OCI-LY3 (cell line): ENCODE measurements at regions not wholly inside any gene's neighbourhood (a gene's known extent, or its start where the extent isn't known, plus 50 kb on each side); places are given as distances from the start of the nearest gene placed in this dataset.

ENCODE experiments used
- H2AFZ ChIP-seq: fragments of 200-600, 300-600 bp; shearing (Covaris generic); 2 replicates; pipeline ENCODE4 v1.6.0; 2014; ENCODE audit warnings: antibody characterized with exemption, low read depth, low read length
- H3K27ac ChIP-seq: fragments of 200-600, 300-600 bp; sonication (generic); 2 replicates; pipeline ENCODE4 v1.5.1; 2014; ENCODE audit warnings: mild to moderate bottlenecking, low read length, moderate library complexity, mixed read lengths
- H3K27me3 ChIP-seq: fragments of 200-600, 300-600 bp; sonication (generic); 2 replicates; pipeline ENCODE4 v1.6.1; 2014; ENCODE audit warnings: low read depth, low read length, mixed read lengths
- H3K36me3 ChIP-seq: fragments of 200-600, 300-600 bp; sonication (generic); replicated peaks from 2 replicates; pipeline ENCODE3; 2014; ENCODE audit warnings: low read depth, low read length, mixed read lengths
- H3K4me1 ChIP-seq: fragments of 300-600, 200-600 bp; sonication (generic); 2 replicates; pipeline ENCODE4 v1.6.1; 2014; ENCODE audit warnings: low read length, mixed read lengths
- H3K4me2 ChIP-seq: fragments of 200-600, 300-600 bp; sonication (generic); 2 replicates; pipeline ENCODE4 v1.6.1; 2014; ENCODE audit warnings: low read length, mixed read lengths
- H3K4me3 ChIP-seq: fragments of 300-600, 200-600 bp; sonication (generic); 2 replicates; pipeline ENCODE4 v1.5.1; 2014; ENCODE audit warnings: antibody characterized with exemption, mild to moderate bottlenecking, low read length, moderate library complexity
- H3K79me2 ChIP-seq: fragments of 300-600, 200-600 bp; shearing (Covaris generic); 2 replicates; pipeline ENCODE4 v1.6.1; 2014; ENCODE audit warnings: mild to moderate bottlenecking, low read length, mixed read lengths
- H3K9ac ChIP-seq: fragments of 300-600, 200-600 bp; shearing (Covaris generic); 2 replicates; pipeline ENCODE4 v1.6.0; 2014; ENCODE audit warnings: mild to moderate bottlenecking, low read length, moderate library complexity
- H3K9me3 ChIP-seq: fragments of 200-600, 300-600 bp; shearing (Covaris generic); 2 replicates; pipeline ENCODE4 v1.6.1; 2014; ENCODE audit warnings: low read length, mixed read lengths; ENCODE audit not compliant: insufficient read depth
- H4K20me1 ChIP-seq: fragments of 200-600, 300-600 bp; sonication (generic); 2 replicates; pipeline ENCODE4 v1.6.1; 2016; ENCODE audit warnings: low read length, mixed read lengths; ENCODE audit not compliant: insufficient read depth
- EZH2phosphoT487 ChIP-seq: fragments of 200-600 bp; shearing (Covaris generic); IDR thresholded peaks from 2 replicates; pipeline ENCODE4 v1.6.1; 2018; ENCODE audit warnings: antibody characterized with exemption, mixed run types, low read depth
- TF ChIP-seq, protein P1 (sequence below): fragments of 200-600, 300-600 bp; sonication (generic); IDR thresholded peaks from 2 replicates; pipeline ENCODE4 v1.5.1; 2014; ENCODE audit warnings: antibody characterized with exemption, low read length, low read depth

DNA sequence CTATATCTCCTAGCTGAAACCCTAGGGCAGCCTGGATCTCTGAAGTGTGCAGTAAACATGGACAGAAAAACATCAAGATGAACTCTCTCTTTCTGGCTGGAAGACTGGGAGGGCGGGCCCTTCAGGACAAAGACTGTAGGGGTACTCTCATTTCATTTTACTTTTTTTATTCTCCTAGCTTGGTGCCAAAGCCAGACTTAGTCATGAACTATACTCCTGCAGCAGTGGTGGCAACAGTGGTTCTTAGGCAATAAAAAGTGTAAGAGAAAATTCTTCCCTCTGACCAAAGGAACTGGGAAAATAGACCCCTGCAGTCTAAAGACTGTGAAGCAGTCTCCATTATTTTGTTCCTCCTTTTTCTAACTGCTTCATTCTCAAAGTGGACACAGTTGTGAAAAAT lies 213.8 kb upstream of the JUN start:
- no peaks in the 10 kb centered on the region for H3K27me3 ChIP-seq
- H3K4me1 ChIP-seq = peaks cover 14% of the 10 kb centered on the region
- no peak overlapping the region for H3K4me3 ChIP-seq
- H3K4me2 ChIP-seq = no peak overlapping the region
- TF ChIP-seq, protein P1, sequence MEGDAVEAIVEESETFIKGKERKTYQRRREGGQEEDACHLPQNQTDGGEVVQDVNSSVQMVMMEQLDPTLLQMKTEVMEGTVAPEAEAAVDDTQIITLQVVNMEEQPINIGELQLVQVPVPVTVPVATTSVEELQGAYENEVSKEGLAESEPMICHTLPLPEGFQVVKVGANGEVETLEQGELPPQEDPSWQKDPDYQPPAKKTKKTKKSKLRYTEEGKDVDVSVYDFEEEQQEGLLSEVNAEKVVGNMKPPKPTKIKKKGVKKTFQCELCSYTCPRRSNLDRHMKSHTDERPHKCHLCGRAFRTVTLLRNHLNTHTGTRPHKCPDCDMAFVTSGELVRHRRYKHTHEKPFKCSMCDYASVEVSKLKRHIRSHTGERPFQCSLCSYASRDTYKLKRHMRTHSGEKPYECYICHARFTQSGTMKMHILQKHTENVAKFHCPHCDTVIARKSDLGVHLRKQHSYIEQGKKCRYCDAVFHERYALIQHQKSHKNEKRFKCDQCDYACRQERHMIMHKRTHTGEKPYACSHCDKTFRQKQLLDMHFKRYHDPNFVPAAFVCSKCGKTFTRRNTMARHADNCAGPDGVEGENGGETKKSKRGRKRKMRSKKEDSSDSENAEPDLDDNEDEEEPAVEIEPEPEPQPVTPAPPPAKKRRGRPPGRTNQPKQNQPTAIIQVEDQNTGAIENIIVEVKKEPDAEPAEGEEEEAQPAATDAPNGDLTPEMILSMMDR = no peak
- no peak for TF ChIP-seq EZH2phosphoT487
- H3K27ac ChIP-seq = no peak overlapping the region
- no peak overlapping the region for H3K9ac ChIP-seq
- H4K20me1 ChIP-seq = no peaks in the 10 kb centered on the region
- H3K9me3 ChIP-seq = no peaks in the 10 kb centered on the region
- H3K79me2 ChIP-seq = no peaks in the 10 kb centered on the region
- H3K36me3 ChIP-seq = no peaks in the 10 kb centered on the region
- no peak overlapping the region for H2AFZ ChIP-seq

DNA sequence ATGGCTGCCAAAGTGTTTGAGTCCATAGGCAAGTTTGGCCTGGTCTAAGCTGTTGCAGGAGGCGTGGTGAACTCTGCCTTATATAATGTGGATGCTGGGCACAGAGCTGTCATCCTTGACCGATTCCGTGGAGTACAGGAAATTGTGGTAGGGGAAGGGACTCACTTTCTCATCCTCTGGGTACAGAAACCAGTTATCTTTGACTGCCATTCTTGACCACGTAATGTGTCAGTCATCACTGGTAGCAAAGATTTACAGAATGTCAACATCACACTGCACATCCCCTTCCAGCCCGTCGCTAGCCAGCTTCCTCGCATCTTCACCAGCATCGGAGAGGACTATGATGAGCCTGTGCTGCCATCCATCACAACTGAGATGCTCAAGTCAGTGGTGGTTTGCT lies 215.8 kb upstream of the JUN start:
- no peak overlapping the region for H3K9ac ChIP-seq
- no peaks in the 10 kb centered on the region for H3K36me3 ChIP-seq
- peaks cover 20% of the 10 kb centered on the region for H3K4me1 ChIP-seq
- H3K27me3 ChIP-seq = no peaks in the 10 kb centered on the region
- H3K9me3 ChIP-seq = no peaks in the 10 kb centered on the region
- no peaks in the 10 kb centered on the region for H3K79me2 ChIP-seq
- TF ChIP-seq EZH2phosphoT487 = no peak
- TF ChIP-seq, protein P1 = no peak
- no peak overlapping the region for H3K4me3 ChIP-seq
- H2AFZ ChIP-seq = no peak overlapping the region
- no peak overlapping the region for H3K4me2 ChIP-seq
- H3K27ac ChIP-seq = no peak overlapping the region
- H4K20me1 ChIP-seq = no peaks in the 10 kb centered on the region

DNA sequence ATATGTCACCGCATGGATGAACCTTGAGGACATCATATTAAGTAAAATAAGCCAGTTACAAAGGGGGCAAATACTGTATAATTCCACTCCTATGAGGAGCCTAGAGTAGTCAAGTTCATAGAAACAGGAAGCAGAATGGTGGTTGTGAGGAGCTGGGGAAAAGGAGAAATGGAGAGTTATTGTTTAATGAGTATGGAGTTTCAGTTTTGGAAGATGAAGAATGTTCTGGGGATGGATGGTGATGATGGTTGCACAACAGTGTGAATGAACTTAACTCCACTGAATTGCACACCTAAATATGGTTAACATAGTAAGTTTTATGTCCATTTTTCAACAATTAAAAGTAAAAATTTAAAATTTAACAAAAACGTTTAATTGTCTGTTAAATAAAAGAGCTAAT lies 220.9 kb upstream of the JUN start:
- H2AFZ ChIP-seq = no peak overlapping the region
- H3K36me3 ChIP-seq = no peaks in the 10 kb centered on the region
- H3K4me1 ChIP-seq = peaks cover 57% of the 10 kb centered on the region
- H4K20me1 ChIP-seq = no peaks in the 10 kb centered on the region
- H3K9ac ChIP-seq = no peak overlapping the region
- H3K27me3 ChIP-seq = no peaks in the 10 kb centered on the region
- no peak overlapping the region for H3K4me3 ChIP-seq
- H3K4me2 ChIP-seq = peak overlapping the region; percentile 56
- TF ChIP-seq, protein P1 = no peak
- TF ChIP-seq EZH2phosphoT487 = no peak
- H3K9me3 ChIP-seq = no peaks in the 10 kb centered on the region
- peak overlapping the region; percentile 64; the same call in 1 of the 2 replicates for H3K27ac ChIP-seq
- H3K79me2 ChIP-seq = no peaks in the 10 kb centered on the region

DNA sequence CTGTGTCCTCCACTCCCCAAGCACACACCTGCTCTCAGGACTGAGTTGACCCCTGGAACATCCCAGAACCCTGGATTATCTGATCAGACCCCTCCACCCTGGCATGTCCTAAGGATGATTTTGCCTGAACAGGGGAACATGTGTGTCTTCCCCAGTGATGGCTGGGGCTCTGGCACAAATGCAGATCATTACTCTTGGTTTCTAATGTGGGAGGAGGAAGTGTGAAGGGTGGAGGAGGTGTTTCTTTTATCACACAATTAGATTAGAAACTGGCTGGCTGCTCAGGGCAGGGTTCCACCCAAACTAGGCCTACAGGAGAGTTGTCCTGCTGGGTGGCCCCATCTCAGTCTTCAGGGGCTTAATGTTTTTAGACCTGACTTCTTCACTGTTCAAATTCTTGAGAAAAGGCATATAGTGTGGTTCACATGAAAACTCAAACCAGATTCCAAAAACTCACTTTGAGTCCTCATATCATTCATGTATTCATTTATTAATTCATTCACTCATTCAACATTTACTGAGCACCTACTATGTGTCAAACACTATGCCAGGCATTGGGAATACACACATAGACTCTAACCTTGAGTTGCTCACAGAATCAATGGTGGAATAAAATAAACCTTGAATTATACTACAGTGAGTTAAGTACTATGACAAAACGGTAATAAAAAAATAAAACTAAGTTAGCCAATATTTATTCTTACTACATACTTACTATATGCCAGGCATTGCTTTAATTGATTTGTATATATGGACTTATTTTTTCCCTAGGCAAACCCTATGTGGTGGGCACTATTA lies 221.8 kb upstream of the JUN start:
- TF ChIP-seq, protein P1 = no peak
- no peak for TF ChIP-seq EZH2phosphoT487
- Histone ChIP-seq H3K79me2 (no peaks in the 10 kb centered on the region), H2AFZ (no peak overlapping the region), H3K4me2 (peak overlapping the region; percentile 56), H4K20me1 (no peaks in the 10 kb centered on the region), H3K36me3 (no peaks in the 10 kb centered on the region), H3K27me3 (no peaks in the 10 kb centered on the region), H3K9ac (peak overlapping the region; percentile 34; the same call in 1 of the 2 replicates), H3K4me1 (peaks cover 61% of the 10 kb centered on the region), H3K4me3 (no peak overlapping the region), H3K27ac (peak overlapping the region; percentile 64), H3K9me3 (no peaks in the 10 kb centered on the region)
